GM12878 (cell line): ENCODE measurements at regions not wholly inside any gene's neighbourhood (a gene's known extent, or its start where the extent isn't known, plus 50 kb on each side); places are given as distances from the start of the nearest gene placed in this dataset.

Experiments used
- ATAC-seq: fragments of 200-7000 bp; cut with Tn5 transposase; 3 replicates; pipeline ENCODE4 v1.9.1; 2020; ENCODE audit warnings: mild to moderate bottlenecking, moderate library complexity
- BruUV-seq: library from RNA; stranded (reverse); fragments of 400-500 nt; replicated peaks from 2 replicates; lab custom pipeline; 2021; lab: Mats Ljungman, UMichigan
- CTCF ChIA-PET: fragments of 300-600 bp; sonication (Branson Sonifier 250); formaldehyde crosslinking; extraction: SDS; loops from one replicate; lab custom pipeline; 2021; ENCODE audit warnings: inconsistent platforms; lab: Yijun Ruan, JAX
- POLR2A ChIA-PET: fragments of 350-600 bp; formaldehyde crosslinking; extraction: SDS; loops from one replicate; lab custom pipeline; 2021; ENCODE audit warnings: inconsistent platforms; lab: Charles Lee
- RAD21 ChIA-PET: fragments of 300-600 bp; sonication (Branson Sonifier 250); formaldehyde crosslinking; loops from one replicate; lab custom pipeline; 2023; ENCODE audit warnings: antibody characterized with exemption; ENCODE audit not compliant: unreplicated experiment; lab: Charles Lee
- SMC1A ChIA-PET: fragments of 300-600 bp; sonication (Branson Sonifier 250); formaldehyde crosslinking; loops from one replicate; lab custom pipeline; 2023; ENCODE audit not compliant: unreplicated experiment, uncharacterized antibody; lab: Charles Lee
- DNase-seq: peaks from one replicate; pipeline ENCODE4 v3.0.0-alpha.2; 2011; ENCODE audit warnings: low read depth, low spot score
- FAIRE-seq: peaks from 3 replicates; lab custom pipeline; 2011; peaks lifted over from hg19 to GRCh38; lab: Jason Lieb, UNC
- H2AFZ ChIP-seq: 2 replicates; pipeline ENCODE4 v1.6.0; 2011; ENCODE audit warnings: low read depth, low read length, control low read depth; ENCODE audit not compliant: control insufficient read depth
- H3K27ac ChIP-seq: 2 replicates; pipeline ENCODE4 v1.5.1; 2011; ENCODE audit warnings: control low read depth; ENCODE audit not compliant: control insufficient read depth, insufficient read depth
- H3K27me3 ChIP-seq, 2 experiments: replicated peaks in 1 of 2; 2 replicates each; pipeline versions ENCODE4 v1.6.0 to v1.6.1; 2011; ENCODE audit warnings: low read length in 1 of 2; ENCODE audit not compliant: control insufficient read depth in 2 of 2, insufficient read depth in 2 of 2
- H3K36me3 ChIP-seq, 2 experiments: 2 replicates each; pipeline ENCODE4 v1.5.1; 2011; ENCODE audit warnings: low read length in 1 of 2; ENCODE audit not compliant: control insufficient read depth in 2 of 2, insufficient read depth in 2 of 2
- H3K4me1 ChIP-seq: 2 replicates; pipeline ENCODE4 v1.6.1; 2011; ENCODE audit warnings: mild to moderate bottlenecking, low read length, moderate library complexity, mixed read lengths; ENCODE audit not compliant: control insufficient read depth, insufficient read depth
- H3K4me2 ChIP-seq: 2 replicates; pipeline ENCODE4 v1.6.0; 2011; ENCODE audit warnings: control low read depth; ENCODE audit not compliant: control insufficient read depth, insufficient read depth
- H3K4me3 ChIP-seq: fragments of 200-600 bp; sonication (generic); 2 replicates; pipeline ENCODE4 v1.5.1; 2016
- H3K79me2 ChIP-seq: 2 replicates; pipeline ENCODE4 v1.6.0; 2011; ENCODE audit warnings: low read length; ENCODE audit not compliant: control insufficient read depth, insufficient read depth
- H3K9ac ChIP-seq: 2 replicates; pipeline ENCODE4 v1.8.0; 2011; ENCODE audit warnings: low read length, control low read depth, mixed read lengths; ENCODE audit not compliant: control insufficient read depth, insufficient read depth
- H3K9me3 ChIP-seq: replicated peaks from 3 replicates; pipeline ENCODE4 v1.5.1; 2011; ENCODE audit warnings: mild to moderate bottlenecking, low read length; ENCODE audit not compliant: control insufficient read depth, insufficient read depth
- H4K20me1 ChIP-seq: 2 replicates; pipeline ENCODE4 v1.6.0; 2011; ENCODE audit not compliant: control insufficient read depth, insufficient read depth
- CBFB ChIP-seq: IDR thresholded peaks from 2 replicates; pipeline ENCODE4 v1.6.1; 2016; ENCODE audit warnings: antibody characterized with exemption, low read depth
- CBX3 ChIP-seq: fragments of 200-600 bp; sonication (generic); IDR thresholded peaks from 2 replicates; pipeline ENCODE4 v1.6.1; 2016; ENCODE audit warnings: low read depth, borderline replicate concordance
- CEBPB ChIP-seq, 2 experiments: fragments of 150-350 bp in 1 of 2; IDR thresholded peaks; 2 replicates each; pipeline ENCODE4 v1.6.1; 2012 to 2014; ENCODE audit warnings: low read depth in 2 of 2, low read length in 2 of 2, borderline replicate concordance in 1 of 2, inconsistent platforms in 1 of 2
- CHD1 ChIP-seq: IDR thresholded peaks from 2 replicates; pipeline ENCODE4 v1.6.1; 2012; ENCODE audit warnings: low read depth, low read length, improper control_type of control experiment
- CHD2 ChIP-seq: IDR thresholded peaks from 2 replicates; pipeline ENCODE4 v1.6.1; 2011; ENCODE audit warnings: low read depth, low read length, improper control_type of control experiment, borderline replicate concordance
- MAX ChIP-seq: IDR thresholded peaks from 2 replicates; pipeline ENCODE4 v1.6.1; 2012; ENCODE audit warnings: low read depth, low read length, improper control_type of control experiment
- NFIC ChIP-seq: IDR thresholded peaks from 2 replicates; pipeline ENCODE4 v1.6.1; 2012; ENCODE audit warnings: low read depth, mild to moderate bottlenecking, inconsistent platforms, low read length, moderate library complexity
- PAX5 ChIP-seq: IDR thresholded peaks from 2 replicates; pipeline ENCODE4 v1.6.1; 2011; ENCODE audit warnings: low read depth, low read length, borderline replicate concordance
- ZNF24 ChIP-seq: fragments of 450-650 bp; IDR thresholded peaks from 2 replicates; pipeline ENCODE4 v1.6.1; 2017; ENCODE audit warnings: antibody characterized with exemption, mild to moderate bottlenecking
- ZNF274 ChIP-seq: IDR thresholded peaks from one replicate; pipeline ENCODE4 v1.8.0; 2011; ENCODE audit not compliant: insufficient read length, insufficient read depth
- WGBS: methylation state at CpG from one replicate; pipeline ENCODE4 v1.1.6; 2016; ENCODE audit warnings: low lambda C conversion rate; ENCODE audit not compliant: insufficient replicate concordance, insufficient coverage; ENCODE audit errors: missing lambda C conversion rate; 5-methylcytosine and 5-hydroxymethylcytosine counted together
- in situ Hi-C: fragments of 300-500 bp; cut with MboI; formaldehyde crosslinking; loops from 9 replicates; pipeline ENCODE4 v1.14.3; 2018; ENCODE audit warnings: mixed read lengths
- intact Hi-C: fragments of 100-400 bp; cut with micrococcal nuclease; formaldehyde crosslinking; loops from one replicate; pipeline ENCODE4 v1.14.2; 2022; ENCODE audit not compliant: unreplicated experiment
- TF ChIP-seq, protein P1 (sequence below): fragments of 450-650 bp; formaldehyde crosslinking; IDR thresholded peaks from 2 replicates; pipeline ENCODE4 v1.5.0; 2022; ENCODE audit warnings: mild to moderate bottlenecking, missing genetic modification characterization

DNA sequence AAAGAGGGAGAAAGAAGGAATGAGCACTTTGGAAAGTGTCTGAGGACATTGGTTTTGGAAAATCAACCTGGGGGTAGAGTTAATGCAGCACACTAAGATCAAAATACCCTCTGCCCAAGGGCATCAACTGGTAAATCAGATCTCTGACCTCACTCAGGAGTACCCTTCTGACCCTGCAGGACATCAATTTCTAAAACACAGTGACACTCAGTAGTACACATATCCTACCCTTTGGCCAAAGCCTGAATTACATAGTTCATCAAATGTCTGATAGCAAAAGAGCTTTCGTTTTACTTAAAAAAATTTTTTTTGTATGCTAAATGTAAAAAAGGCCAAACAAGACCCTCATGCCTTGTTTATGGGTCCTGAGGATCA is 118.4 kb upstream of the CTNNA2 start:
- no peaks in the 10 kb centered on the region for H3K9me3 ChIP-seq

More for the DNA sequence above, 118.4 kb upstream of the CTNNA2 start:
- no peak for FAIRE-seq
- H3K4me2 ChIP-seq = no peak overlapping the region
- no peaks in the 10 kb centered on the region for H3K27me3 ChIP-seq
- no peaks in the 10 kb centered on the region for H3K36me3 ChIP-seq
- no peaks in the 10 kb centered on the region for H4K20me1 ChIP-seq
- no peak overlapping the region for H2AFZ ChIP-seq
- TF ChIP-seq NFIC = no peak
- no peak for TF ChIP-seq ZNF274
- TF ChIP-seq MAX = no peak
- TF ChIP-seq CHD1 = no peak
- no peak for TF ChIP-seq CBFB
- TF ChIP-seq CHD2 = no peak
- no peak for TF ChIP-seq PAX5
- TF ChIP-seq CBX3 = no peak
- TF ChIP-seq ZNF24 = no peak
- TF ChIP-seq, protein P1, sequence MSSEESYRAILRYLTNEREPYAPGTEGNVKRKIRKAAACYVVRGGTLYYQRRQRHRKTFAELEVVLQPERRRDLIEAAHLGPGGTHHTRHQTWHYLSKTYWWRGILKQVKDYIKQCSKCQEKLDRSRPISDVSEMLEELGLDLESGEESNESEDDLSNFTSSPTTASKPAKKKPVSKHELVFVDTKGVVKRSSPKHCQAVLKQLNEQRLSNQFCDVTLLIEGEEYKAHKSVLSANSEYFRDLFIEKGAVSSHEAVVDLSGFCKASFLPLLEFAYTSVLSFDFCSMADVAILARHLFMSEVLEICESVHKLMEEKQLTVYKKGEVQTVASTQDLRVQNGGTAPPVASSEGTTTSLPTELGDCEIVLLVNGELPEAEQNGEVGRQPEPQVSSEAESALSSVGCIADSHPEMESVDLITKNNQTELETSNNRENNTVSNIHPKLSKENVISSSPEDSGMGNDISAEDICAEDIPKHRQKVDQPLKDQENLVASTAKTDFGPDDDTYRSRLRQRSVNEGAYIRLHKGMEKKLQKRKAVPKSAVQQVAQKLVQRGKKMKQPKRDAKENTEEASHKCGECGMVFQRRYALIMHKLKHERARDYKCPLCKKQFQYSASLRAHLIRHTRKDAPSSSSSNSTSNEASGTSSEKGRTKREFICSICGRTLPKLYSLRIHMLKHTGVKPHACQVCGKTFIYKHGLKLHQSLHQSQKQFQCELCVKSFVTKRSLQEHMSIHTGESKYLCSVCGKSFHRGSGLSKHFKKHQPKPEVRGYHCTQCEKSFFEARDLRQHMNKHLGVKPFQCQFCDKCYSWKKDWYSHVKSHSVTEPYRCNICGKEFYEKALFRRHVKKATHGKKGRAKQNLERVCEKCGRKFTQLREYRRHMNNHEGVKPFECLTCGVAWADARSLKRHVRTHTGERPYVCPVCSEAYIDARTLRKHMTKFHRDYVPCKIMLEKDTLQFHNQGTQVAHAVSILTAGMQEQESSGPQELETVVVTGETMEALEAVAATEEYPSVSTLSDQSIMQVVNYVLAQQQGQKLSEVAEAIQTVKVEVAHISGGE = no peak
- TF ChIP-seq CEBPB (IDR thresholded peaks at IDR 0.05; ENCODE audit: borderline replicate concordance in 1 of 2, low read depth in 2 of 2, low read length in 2 of 2) = no peak
- no peaks in the 10 kb centered on the region for H3K4me1 ChIP-seq
- H3K27ac ChIP-seq = no peak overlapping the region
- no peak overlapping the region for H3K9ac ChIP-seq
- H3K79me2 ChIP-seq = no peaks in the 10 kb centered on the region
- in situ Hi-C loops (no loop called here), intact Hi-C loops (no loop called here)
- DNase-seq = no peak
- WGBS = 48% methylated on average over 1 of the region's 1 CpG
- ChIA-PET CTCF (no interaction called here), POLR2A (no interaction called here), RAD21 (no interaction called here), SMC1A (no interaction called here)
- H3K4me3 ChIP-seq = no peak overlapping the region
- no TSS peak for BruUV-seq
- ATAC-seq = no peak
